Motor neuron (in vitro differentiated cells): ENCODE measurements at regions not wholly inside any gene's neighbourhood (a gene's known extent, or its start where the extent isn't known, plus 50 kb on each side); places are given as distances from the start of the nearest gene placed in this dataset.

Experiments used
- ATAC-seq, 8 experiments: fragments of 200-7000 bp; cut with Tn5 transposase; replicated peaks in 6 of 8; 2 replicates each; pipeline ENCODE4 v1.8.0; 2021; ENCODE audit warnings: mild to moderate bottlenecking in 8 of 8, moderate library complexity in 8 of 8
- H3K27ac ChIP-seq, 2 donors: fragments of 250-450 bp; sonication (Bioruptor Pico); 2 replicates each; pipeline ENCODE4 v1.9.0; 2021; ENCODE audit warnings: antibody characterized with exemption in 2 of 2, mild to moderate bottlenecking in 2 of 2, moderate library complexity in 1 of 2
- H3K4me1 ChIP-seq, 2 donors: fragments of 250-450 bp; sonication (Bioruptor Pico); replicated peaks in 1 of 2; 2 replicates each; pipeline ENCODE4 v1.6.1; 2021; ENCODE audit warnings: antibody characterized with exemption in 2 of 2, mild to moderate bottlenecking in 2 of 2, moderate library complexity in 1 of 2
- H3K4me3 ChIP-seq, 5 donors: fragments of 250-450 bp; sonication (Bioruptor Pico); 2 replicates each; pipeline ENCODE4 v1.9.0; 2021; ENCODE audit warnings: antibody characterized with exemption in 5 of 5, mild to moderate bottlenecking in 5 of 5, moderate library complexity in 4 of 5
- WGBS, 10 experiments: fragments of 450-650 bp; shearing (Covaris generic); methylation state at CpG; one replicate each; pipeline ENCODE4 v1.0.0; 2022; 5-methylcytosine and 5-hydroxymethylcytosine counted together
- in situ Hi-C, 9 experiments: fragments of 400-800 bp; cut with MboI; loops; one replicate each; pipeline ENCODE4 v1.15.0; 2021; ENCODE audit warnings: low sequenced_read_pairs in 9 of 9, low pct_unique_long_range_greater_than_20kb in 2 of 9; ENCODE audit not compliant: unreplicated experiment in 9 of 9

DNA sequence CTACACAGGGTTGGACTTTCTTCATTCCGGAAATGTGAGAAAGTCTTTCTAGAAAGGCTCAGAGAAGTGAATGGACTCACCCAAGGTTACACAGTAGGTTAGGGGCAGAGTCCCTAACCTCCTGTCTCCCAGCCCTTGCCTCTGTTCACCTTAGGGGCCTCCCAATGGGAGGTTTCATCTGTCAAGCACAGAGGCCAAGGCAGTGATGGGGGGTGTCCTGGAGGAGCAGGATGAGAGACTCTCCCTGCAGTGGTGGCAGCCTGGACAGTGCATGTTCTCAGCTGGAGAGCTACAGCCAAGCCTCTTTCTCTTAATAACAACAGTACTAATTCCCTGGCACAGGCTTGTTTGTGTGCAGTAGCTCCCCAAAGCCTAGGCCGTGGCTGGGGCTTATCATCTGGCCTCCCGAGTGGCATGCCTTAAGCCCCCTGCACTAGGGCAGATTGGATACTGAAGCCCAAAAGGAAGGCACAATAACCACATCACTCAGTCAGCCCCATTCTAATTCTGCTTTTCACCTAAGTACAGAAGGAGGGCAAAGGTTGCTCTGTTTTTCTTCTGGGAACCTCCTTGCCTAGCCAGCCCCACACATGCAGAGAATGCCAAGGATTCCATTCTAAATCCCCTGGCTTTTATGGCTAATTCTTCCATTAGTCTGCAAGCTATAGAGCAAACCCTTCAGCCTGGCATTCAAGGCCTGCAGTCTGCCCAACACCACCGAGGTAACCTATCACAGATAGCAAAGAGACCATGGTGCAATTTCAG is 50.2 kb upstream of the XPA start:
- ATAC-seq = peak in 2 of 8 experiments; percentile 23 to 33
- 0 to 100% (median 50%) methylated on average over 1 to 4 of the region's 4 CpGs for WGBS, 10 experiments

DNA sequence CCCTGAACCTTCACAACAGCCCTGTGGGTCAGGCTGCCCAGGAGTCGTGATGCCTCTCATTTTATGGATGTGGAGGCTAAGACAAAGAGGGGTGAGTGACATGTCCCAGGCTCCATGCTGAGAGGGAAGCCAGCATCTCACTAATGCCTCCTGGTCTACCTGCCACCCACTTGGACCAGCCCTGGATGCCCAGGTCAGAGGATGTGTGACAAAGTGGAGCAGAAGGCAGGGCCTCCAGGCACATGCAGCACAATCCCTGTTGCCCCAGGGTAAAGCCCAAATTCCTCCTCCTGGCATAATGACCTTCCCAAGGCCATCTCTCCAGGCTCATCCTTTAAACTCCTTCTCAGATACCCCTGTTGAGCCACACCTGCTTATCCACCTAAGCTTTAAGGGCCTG is 51.4 kb upstream of the XPA start:
- 0 to 29% (median 13%) methylated on average over 1 of the region's 1 CpG; no CpG with 5 or more reads in 7 of the 10 experiments for WGBS, 10 experiments
- no peak overlapping the region for H3K4me3 ChIP-seq
- in situ Hi-C loops = no loop called here
- H3K4me1 ChIP-seq = no peaks in the 10 kb centered on the region
- no peak overlapping the region for H3K27ac ChIP-seq
- ATAC-seq = no peak

More for the DNA sequence above, 50.2 kb upstream of the XPA start:
- Histone ChIP-seq H3K27ac (no peak overlapping the region), H3K4me3 (no peak overlapping the region), H3K4me1 (no peaks in the 10 kb centered on the region)
- in situ Hi-C loops = no loop called here

DNA sequence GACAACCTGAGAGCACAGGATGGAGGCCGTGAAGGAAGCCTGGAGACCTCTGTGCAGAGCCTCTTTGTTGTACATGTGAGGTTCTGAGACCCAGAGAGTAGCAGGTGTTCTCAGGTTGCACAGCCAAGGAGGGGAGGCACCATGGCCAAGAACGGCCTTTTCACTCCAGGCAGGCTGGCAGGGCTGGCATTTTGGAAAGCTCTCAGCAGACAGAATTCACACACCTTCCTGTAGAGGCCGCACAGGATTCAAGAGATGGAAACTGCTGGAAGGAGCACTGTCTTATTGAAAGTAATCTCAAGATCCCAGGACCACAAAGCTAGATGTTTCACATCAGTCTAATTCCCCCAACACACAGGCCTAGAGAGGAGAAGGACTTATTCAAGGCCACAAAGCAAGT is 52.8 kb upstream of the XPA start:
- in situ Hi-C loops = loop anchor here in 1 of 9 experiments (25.0 kb wide), 1 partner anchor 112 kb away; the partner anchor contains the start of gene FOXE1
- no peak for ATAC-seq
- no peak overlapping the region for H3K27ac ChIP-seq
- 0 to 62% (median 55%) methylated on average over 1 to 2 of the region's 3 CpGs; no CpG with 5 or more reads in 3 of the 10 experiments for WGBS, 10 experiments
- H3K4me3 ChIP-seq = no peak overlapping the region
- H3K4me1 ChIP-seq = no peaks in the 10 kb centered on the region

DNA sequence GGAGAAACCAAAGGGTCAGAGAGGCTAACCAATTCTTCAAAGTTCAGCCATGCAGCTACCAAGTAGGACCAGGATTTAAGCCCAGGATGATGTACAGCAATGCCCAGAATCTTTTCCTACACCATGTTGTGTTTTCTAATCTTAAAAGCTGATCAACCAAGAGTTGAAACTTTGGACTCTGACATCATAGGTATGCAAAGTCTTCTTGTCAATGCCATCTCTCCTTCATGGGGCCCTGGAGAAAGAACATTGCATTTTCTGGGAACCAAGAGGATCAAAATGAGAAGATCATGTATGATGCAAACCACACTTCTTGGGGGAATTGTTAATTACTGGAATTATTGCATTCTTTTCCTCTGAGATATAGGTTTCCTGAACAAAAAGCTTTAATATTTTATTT is 54.4 kb upstream of the XPA start:
- H3K27ac ChIP-seq = no peak overlapping the region
- no peak overlapping the region for H3K4me3 ChIP-seq
- ATAC-seq = peak in 2 of 8 experiments; percentile 50 to 79
- H3K4me1 ChIP-seq = no peaks in the 10 kb centered on the region
- in situ Hi-C loops = loop anchor here in 1 of 9 experiments (25.0 kb wide), 1 partner anchor 111 kb away; the partner anchor contains the start of gene FOXE1

- no peaks in the 10 kb centered on the region for H3K4me1 ChIP-seq
- H3K4me3 ChIP-seq = no peak overlapping the region
- in situ Hi-C loops = loop anchor here in 1 of 9 experiments (25.0 kb wide), 1 partner anchor 110 kb away; the partner anchor contains the start of gene FOXE1
These were observed 55.1 kb upstream of the XPA start for GRCh38 chr9:97752274-97752673.

DNA sequence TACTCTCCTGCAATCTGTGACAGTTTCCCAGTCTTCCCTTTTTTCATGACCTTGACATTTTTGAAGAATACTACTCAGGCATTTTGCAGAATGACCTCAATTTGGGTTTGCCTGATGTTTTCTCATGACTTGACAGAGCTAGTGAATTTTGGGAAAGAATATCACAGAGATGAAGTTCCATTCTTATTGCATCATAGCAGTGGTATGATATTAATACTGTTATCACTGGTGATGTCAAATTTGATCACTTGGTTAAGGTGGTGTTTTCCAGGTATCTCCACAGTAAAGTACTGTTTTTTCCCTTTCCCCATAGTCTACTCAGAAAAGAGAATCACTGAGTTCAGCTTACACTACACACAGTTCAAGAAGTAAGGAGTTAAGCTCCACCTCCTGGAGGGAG is 56.2 kb upstream of the XPA start:
- ATAC-seq = peak in 1 of 8 experiments; percentile 34
- in situ Hi-C loops = loop anchor here in 1 of 9 experiments (25.0 kb wide), 1 partner anchor 109 kb away; the partner anchor contains the start of gene FOXE1
- H3K4me3 ChIP-seq = no peak overlapping the region
- H3K4me1 ChIP-seq = no peaks in the 10 kb centered on the region
- H3K27ac ChIP-seq = no peak overlapping the region

More at GRCh38 chr9:97752274-97752673, 55.1 kb upstream of the XPA start:
- H3K27ac ChIP-seq = no peak overlapping the region
- WGBS, 10 experiments = 50 to 100% (median 71%) methylated on average over 1 to 2 of the region's 2 CpGs; no CpG with 5 or more reads in 6 of the 10 experiments
- ATAC-seq = no peak

GRCh38 chr9:97753975-97754374 is 56.8 kb upstream of the XPA start:
- no peak overlapping the region for H3K4me3 ChIP-seq
- H3K4me1 ChIP-seq = no peaks in the 10 kb centered on the region
- H3K27ac ChIP-seq = no peak overlapping the region
- ATAC-seq = no peak
- WGBS, 10 experiments = 0 to 67% (median 50%) methylated on average over 1 to 2 of the region's 2 CpGs; no CpG with 5 or more reads in 3 of the 10 experiments
- in situ Hi-C loops = loop anchor here in 1 of 9 experiments (25.0 kb wide), 1 partner anchor 108 kb away; the partner anchor contains the start of gene FOXE1

DNA sequence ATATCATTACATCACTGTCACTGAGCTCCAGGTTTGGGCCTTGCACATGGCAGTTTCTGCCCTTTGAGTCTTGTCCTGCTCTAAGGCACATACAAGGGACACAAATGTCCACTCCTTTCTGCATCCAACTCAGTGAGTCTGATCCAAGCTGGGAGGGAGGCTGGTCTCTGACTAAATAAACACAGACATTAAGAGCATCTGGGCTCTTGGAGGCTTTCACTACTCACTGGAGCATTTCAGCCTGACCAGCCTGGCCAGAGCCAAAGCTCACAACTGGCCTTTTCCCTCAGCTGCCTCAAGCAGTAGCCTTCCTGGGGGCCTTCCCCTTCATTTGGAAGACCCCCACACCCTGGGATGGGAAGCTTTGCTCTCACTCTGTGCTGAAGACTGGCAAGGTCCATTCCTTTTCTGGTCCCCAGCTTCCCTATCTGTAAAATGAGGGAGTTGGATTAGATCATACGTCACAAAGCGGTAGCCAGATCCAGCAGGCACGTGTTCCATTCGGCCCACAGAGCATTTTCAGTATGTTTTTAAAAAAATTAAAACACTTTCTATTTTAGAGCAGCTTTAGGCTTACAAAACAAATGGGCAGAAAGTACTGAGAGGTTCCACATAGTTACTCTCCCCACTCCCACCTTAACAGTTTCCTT is 58.6 kb upstream of the XPA start:
- no peak for ATAC-seq
- in situ Hi-C loops = loop anchor here in 1 of 9 experiments (25.0 kb wide), 1 partner anchor 107 kb away; the partner anchor contains the start of gene FOXE1
- Histone ChIP-seq H3K4me1 (no peaks in the 10 kb centered on the region), H3K4me3 (no peak overlapping the region), H3K27ac (no peak overlapping the region)
- 20 to 100% (median 56%) methylated on average over 1 to 4 of the region's 4 CpGs; no CpG with 5 or more reads in 5 of the 10 experiments for WGBS, 10 experiments

- ATAC-seq = no peak
- Histone ChIP-seq H3K4me1 (no peaks in the 10 kb centered on the region), H3K27ac (no peak overlapping the region), H3K4me3 (no peak overlapping the region)
- 0 to 84% (median 26%) methylated on average over 1 to 3 of the region's 3 CpGs; no CpG with 5 or more reads in 3 of the 10 experiments for WGBS, 10 experiments
- in situ Hi-C loops = loop anchor here in 1 of 9 experiments (25.0 kb wide), 1 partner anchor 105 kb away; the partner anchor contains the start of gene FOXE1
These were observed 59.9 kb upstream of the XPA start for GRCh38 chr9:97756991-97757390.

DNA sequence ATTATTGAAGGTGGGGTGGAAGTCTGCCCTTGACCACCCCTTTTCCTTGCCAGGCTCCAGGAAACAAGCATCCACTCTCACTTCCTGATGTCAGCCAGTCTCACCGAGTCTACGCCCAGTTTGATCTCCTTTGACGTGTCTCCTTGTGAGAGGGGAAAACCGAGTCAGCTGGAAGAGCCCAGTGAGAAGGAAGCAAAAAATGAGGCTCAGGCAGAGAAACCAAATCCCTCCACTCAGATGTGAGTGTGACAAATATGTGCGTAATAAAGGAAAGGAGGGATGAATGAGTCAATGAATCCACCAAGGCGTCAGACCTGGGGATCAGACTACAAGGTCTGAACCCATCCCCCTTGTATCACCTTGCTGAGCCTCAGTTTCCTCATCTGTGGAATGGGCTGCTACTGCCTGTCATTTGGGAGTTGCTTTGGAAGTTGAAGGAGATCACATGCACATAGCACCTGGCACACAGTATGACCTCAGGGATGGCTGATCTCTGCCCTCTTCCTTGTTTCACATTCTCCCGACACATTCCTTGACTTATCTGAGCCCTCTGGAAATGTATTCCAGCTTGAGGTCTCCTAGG is 61.3 kb upstream of the XPA start:
- no peak overlapping the region for H3K4me3 ChIP-seq
- 31 to 100% (median 65%) methylated on average over 1 to 6 of the region's 7 CpGs; no CpG with 5 or more reads in 2 of the 10 experiments for WGBS, 10 experiments
- ATAC-seq = no peak

GRCh38 chr9:97759581-97760288 is 62.6 kb upstream of the XPA start:
- peak in 1 of 8 experiments; percentile 83 for ATAC-seq
- Histone ChIP-seq H3K27ac (no peak overlapping the region), H3K4me1 (no peaks in the 10 kb centered on the region), H3K4me3 (no peak overlapping the region)
- in situ Hi-C loops = loop anchor here in 1 of 9 experiments (25.0 kb wide), 1 partner anchor 103 kb away; the partner anchor contains the start of gene FOXE1
- WGBS, 10 experiments = 13 to 60% (median 50%) methylated on average over 1 to 3 of the region's 5 CpGs; no CpG with 5 or more reads in 5 of the 10 experiments

More for the DNA sequence above, 61.3 kb upstream of the XPA start:
- H3K4me1 ChIP-seq = no peaks in the 10 kb centered on the region
- in situ Hi-C loops = loop anchor here in 1 of 9 experiments (25.0 kb wide), 1 partner anchor 104 kb away; the partner anchor contains the start of gene FOXE1
- no peak overlapping the region for H3K27ac ChIP-seq

DNA sequence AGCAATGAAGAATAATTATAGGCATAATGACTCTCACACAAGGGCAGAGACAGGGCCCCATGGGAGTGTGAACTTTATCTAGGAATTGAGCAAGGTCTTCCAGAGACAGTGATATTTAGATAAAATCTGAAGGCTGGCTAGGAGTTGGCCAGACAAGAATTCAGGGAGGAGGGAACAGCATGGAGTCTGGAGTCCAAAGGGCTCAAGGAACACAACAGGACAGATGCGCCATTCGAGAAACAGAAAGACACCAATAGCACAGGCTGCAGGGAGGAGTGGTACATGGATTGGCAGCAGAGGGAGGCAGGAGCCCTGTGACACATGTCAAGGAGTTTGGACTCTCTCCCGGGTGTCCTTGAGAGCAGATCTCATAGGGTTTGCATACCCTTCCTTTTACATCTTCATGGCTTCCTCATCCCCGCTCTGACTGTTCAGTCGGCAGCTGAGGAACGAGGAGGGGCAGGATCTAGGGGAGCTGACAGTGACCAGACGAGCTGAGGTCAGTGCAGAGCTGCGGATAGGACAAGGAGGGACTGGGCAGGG is 64.0 kb upstream of the XPA start:
- Histone ChIP-seq H3K4me1 (no peaks in the 10 kb centered on the region), H3K4me3 (no peak overlapping the region), H3K27ac (no peak overlapping the region)
- 30 to 100% (median 74%) methylated on average over 2 to 8 of the region's 8 CpGs; no CpG with 5 or more reads in 2 of the 10 experiments for WGBS, 10 experiments
- in situ Hi-C loops = loop anchor here in 1 of 9 experiments (25.0 kb wide), 1 partner anchor 101 kb away; the partner anchor contains the start of gene FOXE1
- no peak for ATAC-seq
